ENCODE measurements at regions not wholly inside any gene's neighbourhood (a gene's known extent, or its start where the extent isn't known, plus 50 kb on each side); places are given as distances from the start of the nearest gene placed in this dataset.

GRCh38 chr20:60428651-60429050 is 470.4 kb downstream of the CDH26 start:
- no peak for DNase-seq (ENCODE audit: insufficient read length, low spot score)
- TF ChIP-seq CTCF (IDR thresholded peaks at IDR 0.05; ENCODE audit: insufficient read depth, missing control alignments) = no peak
- FAIRE-seq = no peak

- no peak for TF ChIP-seq CTCF (IDR thresholded peaks at IDR 0.05; ENCODE audit: insufficient read depth, missing control alignments)
- DNase-seq (ENCODE audit: insufficient read length, low spot score) (no peak), FAIRE-seq (no peak)
These were observed 472.3 kb downstream of the CDH26 start for GRCh38 chr20:60430516-60431001.

- FAIRE-seq = no peak
- TF ChIP-seq CTCF (IDR thresholded peaks at IDR 0.05; ENCODE audit: insufficient read depth, missing control alignments) = no peak
These were observed 473.1 kb downstream of the CDH26 start for GRCh38 chr20:60431349-60431748.

GRCh38 chr20:60437418-60437817 is 479.2 kb downstream of the CDH26 start:
- no peak for TF ChIP-seq CTCF (IDR thresholded peaks at IDR 0.05; ENCODE audit: insufficient read depth, missing control alignments)
- DNase-seq (ENCODE audit: insufficient read length, low spot score) (no peak), FAIRE-seq (no peak)

More at GRCh38 chr20:60431349-60431748, 473.1 kb downstream of the CDH26 start:
- no peak for DNase-seq (ENCODE audit: insufficient read length, low spot score)

GRCh38 chr20:60446267-60447111 is 488.3 kb downstream of the CDH26 start:
- FAIRE-seq = no peak
- TF ChIP-seq CTCF (IDR thresholded peaks at IDR 0.05; ENCODE audit: insufficient read depth, missing control alignments) = no peak
- no peak for DNase-seq (ENCODE audit: insufficient read length, low spot score)

GRCh38 chr20:60447703-60448102 is 489.5 kb downstream of the CDH26 start:
- FAIRE-seq (no peak), DNase-seq (ENCODE audit: insufficient read length, low spot score) (no peak)
- TF ChIP-seq CTCF (IDR thresholded peaks at IDR 0.05; ENCODE audit: insufficient read depth, missing control alignments) = no peak

Measured in D721Med (cell line).